NCI-H1105 treated with DMSO at 0.1 percent for 48 hours (cell line): ENCODE measurements at regions not wholly inside any gene's neighbourhood (a gene's known extent, or its start where the extent isn't known, plus 50 kb on each side); places are given as distances from the start of the nearest gene placed in this dataset.
"Not testable (repeated sequence)": the region's sequence is repeated elsewhere in the genome, so short reads cannot be mapped to it uniquely, and the experiment has no call there.

Experiments
- DNase-seq: peaks from one replicate; lab custom pipeline; 2025; lab: John Stamatoyannopoulos, UW

DNA sequence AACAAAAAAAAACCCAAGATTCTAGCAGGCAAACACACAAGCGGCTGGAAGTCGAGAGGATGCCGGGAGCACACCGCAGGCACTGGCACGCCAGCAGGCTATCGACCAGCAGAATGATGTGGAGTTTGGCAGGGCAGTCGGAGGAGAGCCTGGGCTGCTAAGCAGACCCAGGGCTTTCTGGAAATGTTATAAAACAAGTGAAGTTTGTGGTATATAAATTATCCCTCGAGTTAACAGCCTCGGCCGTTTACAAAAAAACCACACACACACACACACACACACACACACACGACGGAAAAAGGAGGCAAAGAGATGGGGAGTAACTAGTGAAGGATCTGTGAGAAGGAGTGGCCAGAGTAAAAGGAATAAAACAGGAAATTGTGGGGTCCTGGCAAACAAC, 87.2 kb upstream of the IVNS1ABP start:
- DNase-seq = no peak

DNA sequence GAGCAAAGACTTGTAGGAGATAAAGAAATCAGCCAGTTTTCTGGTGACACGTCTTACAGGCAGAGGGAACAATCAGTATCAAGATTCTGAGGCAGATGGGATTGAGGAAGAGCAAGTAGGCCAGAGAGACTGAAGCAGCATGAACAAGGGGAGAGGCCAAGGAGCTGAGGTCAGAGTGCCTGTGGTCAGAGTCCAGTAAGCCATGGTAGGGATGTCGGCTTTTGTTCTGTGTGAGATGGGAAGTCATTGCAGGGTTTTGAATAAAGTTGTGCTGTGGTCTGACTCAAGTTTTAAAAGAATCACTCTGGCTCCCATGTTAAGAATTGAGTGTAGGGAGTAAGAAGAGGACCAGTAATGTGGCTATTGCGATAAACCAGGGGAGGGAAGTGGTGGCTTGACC, 85.9 kb upstream of the IVNS1ABP start:
- no peak for DNase-seq

DNA sequence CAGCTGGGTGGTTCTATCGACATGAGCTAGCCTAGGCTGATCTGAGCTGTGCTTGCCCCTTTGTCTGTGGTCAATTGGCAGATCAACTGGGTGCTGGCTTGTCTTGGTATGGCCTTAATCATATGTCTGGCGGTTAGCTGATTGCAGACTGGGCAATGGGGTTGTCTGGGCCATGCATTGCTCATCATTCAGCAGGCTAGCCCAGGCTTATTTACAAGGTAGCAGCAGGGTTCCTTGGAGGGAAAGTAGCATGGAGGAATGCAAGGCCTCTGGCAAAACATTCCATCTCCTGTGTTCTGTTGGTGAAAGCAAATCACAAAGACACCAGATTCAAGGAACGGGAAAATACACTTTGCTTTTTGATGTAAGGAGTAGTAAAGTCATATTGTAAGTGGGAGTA, 84.0 kb upstream of the IVNS1ABP start:
- no peak for DNase-seq

DNA sequence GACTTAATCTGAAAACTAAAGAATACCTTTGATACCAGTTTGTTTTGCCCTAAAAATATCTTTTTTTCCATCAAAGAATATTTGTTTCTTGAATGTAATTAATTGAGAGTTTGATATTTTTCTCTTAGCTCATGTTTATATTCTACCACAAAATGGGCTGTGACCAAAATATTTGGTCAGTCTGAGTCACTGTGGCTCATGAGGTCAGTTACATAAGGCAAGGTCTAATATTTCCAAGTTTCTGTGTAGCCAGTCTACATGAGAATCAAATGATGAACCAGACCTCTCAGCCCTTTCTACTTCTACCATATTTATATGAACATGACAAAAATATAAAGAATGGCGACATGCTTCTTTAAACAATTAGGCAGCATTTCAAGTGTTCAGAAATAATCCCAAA, 83.0 kb upstream of the IVNS1ABP start:
- DNase-seq = no peak

DNA sequence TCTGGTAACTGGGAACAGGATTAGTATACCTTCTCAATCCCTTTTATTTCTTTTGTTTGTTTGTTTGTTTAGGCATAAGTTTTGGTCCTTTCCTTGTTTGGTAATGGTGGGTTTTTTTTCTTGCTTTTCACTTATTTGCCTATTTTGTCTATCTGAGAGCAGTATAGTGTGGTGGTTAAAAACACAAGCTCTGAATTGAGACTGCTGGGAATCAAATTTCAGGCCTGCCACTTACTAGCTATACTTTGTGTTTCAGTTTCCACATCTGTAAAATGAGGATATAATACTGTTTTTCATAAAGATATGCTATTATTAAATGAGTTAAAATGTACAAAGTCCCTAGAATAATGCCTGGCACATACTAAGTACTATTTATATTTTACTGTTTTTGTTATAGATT, 81.6 kb upstream of the IVNS1ABP start:
- DNase-seq = no peak

DNA sequence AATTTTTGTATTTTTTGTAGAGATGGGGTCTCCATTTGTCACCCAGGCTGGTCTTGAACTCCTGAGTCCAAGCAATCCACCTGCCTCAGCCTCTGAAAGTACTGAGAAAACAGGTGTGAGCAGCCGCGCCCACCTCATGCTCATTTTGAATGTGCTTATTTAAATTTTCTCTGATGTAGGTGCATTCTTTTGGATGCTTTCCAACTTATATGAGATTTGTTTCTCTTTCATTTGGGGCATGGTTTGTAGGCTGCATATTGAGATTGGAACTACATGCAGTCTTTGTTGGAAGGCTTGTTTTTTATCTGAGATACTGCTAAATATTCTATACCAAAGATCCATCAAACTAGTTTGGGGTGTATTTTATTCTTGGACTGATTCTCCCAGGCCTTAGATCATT, 81.0 kb upstream of the IVNS1ABP start:
- no peak for DNase-seq

DNA sequence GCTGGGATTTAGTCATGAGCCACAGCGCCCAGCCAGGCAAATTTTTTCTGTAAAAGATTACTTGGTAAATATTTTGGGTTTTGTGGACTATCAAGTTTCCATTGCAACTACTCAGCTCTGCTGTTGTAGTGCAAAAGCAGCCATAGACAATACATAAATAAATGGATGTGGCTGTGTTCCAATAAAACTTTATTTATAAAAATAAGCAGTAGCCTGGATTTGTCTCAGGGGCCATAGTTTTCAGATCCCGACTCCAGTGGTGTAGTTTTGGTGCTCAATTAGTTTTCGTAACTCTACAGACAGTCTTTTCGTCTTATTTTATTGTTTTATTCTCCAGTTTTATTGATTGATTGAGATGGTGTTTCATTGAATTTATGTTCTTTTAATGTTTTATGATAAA, 80.1 kb upstream of the IVNS1ABP start:
- no peak for DNase-seq

DNA sequence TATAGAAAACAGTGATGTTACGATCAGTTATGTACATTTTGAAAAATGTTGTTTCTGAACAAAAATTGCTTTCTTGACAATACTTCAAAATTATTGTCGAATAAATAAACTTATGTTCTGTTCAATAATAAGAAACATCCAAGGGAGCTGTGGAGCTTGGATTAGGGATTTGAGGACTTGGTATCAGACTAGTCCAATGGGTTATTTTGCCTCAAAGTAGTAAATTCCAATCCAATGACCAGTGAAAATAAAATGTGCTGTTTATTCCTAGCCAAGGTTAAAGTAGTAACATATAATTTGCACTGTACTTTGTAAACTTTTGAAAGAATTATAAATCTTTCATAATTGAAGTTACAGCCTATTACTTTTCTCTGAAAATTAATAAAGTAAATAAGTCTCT, 79.1 kb upstream of the IVNS1ABP start:
- no peak for DNase-seq

DNA sequence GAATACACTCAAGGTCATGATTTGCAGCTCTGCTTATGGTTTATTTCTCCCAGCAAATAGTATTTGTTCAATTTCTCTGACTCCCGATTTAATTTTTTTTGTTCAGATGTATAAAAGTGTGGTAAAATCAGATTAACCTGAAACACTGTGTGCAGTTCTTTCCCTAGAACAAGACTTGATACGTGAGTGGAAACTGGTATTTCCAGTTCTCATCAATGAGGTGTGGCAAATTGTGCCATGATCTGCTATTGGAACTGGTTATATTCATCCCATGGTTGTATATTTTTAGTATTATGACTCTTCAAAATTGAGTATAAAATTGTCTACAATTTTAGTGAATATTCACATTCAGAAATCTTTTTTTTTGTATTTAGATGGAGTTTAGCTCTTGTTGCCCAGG, 76.8 kb upstream of the IVNS1ABP start:
- DNase-seq = no peak

DNA sequence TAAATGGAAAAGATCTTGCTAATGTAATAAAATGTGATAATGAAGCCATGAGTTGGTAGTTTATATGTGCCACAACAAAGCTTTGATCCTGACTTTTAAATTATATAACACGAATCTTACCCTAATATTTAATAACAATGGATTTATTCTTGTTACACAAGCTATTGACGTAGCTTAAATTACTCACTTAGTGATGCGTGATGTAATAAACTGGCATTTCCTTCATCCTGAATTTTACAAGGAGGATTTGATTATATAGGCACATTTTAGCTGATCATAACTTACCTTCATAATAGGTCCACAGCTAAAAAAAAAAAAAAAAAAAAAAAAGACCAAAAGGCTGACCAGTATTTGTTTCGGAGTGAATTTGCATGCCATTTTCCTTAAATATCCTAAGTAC, 76.2 kb upstream of the IVNS1ABP start:
- DNase-seq = no peak

DNA sequence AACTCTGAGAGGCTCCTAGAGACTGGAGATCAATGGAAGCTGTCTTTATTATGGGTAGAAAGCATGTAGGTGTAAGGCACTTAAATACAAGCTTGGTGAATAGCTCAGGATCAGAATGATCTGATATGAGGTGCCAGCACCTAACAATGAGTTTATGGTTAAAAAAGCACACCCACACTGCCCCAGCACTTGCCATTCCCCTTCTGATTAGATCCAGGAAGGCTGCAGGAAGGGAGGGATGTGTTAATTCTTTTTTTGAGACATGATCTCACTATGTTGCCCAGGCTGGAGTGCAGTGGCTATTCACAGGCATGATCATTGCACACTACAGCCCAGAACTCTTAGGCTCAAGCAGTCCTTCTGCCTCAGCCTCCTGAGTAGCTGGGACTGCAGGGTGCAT, 71.8 kb upstream of the IVNS1ABP start:
- no peak for DNase-seq

DNA sequence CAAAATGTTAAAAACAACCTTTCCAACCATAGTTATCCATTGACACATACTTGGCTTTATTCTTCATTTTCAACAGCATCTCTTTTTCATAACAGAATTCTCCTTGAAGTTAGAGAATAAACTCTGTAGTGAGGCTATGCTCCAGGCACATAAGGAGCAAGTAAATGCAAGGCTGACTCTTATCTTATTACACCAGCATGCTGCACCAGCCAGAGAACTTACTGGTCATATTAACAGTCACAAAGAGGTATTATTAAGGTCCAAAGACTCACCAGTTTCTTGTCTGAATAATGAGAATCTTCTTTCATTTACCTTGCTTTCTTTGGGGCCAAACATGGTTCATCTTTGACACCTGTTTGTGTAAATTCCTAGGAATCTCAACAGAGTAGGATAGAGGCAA, 71.3 kb upstream of the IVNS1ABP start:
- no peak for DNase-seq

DNA sequence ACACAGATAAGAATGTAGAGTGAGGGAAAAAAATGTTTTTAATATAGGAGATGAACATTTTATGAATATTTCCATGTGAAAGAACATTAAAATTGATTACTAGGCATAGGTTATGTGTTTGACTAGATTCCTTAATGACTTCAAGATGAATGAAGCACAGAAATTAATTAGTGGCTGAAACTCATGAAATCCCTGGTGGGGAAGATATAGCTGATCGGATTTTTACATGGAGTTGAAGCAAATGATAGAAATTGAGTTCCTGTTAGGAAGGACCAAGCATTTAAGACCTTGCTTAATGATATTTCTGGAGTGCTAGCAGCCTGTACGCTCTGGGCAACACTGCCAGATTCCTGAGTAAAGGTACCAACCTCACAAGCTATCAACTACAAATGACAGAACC, 68.9 kb upstream of the IVNS1ABP start:
- no peak for DNase-seq

DNA sequence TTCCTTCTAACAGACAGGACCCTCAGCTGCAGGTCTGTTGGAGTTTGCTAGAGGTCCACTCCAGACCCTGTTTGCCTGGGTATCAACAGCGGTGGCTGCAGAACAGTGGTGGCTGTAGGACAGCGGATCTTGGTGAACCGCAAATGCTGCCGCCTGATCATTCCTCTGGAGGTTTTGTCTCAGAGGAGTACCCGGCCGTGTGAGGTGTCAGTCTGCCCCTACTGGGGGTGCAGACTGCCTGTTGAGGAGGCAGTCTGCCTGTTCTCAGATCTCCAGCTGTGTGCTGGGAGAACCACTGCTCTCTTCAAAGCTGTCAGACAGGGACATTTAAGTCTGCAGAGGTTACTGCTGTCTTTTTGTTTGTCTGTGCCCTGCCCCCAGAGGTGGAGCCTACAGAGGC, 66.8 kb upstream of the IVNS1ABP start:
- DNase-seq = not testable (repeated sequence)

DNA sequence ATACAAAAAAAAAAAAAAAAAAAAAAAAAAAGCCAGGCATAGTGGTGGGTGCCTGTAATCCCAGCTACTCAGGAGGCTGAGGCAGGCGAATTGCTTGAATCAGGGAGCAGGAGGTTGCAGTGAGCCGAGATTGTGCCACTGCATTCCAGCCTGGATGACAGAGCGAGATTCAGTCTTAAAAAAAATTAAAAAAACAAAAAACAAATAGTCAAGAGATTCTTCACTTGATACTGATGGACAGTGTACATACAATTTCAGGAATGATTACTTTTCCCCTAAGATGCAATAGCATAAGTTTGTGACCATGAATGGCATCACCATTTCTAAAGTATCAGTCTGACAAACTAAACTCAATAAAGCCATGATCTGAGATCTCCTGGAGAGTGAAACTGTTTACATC, 60.8 kb upstream of the IVNS1ABP start:
- no peak for DNase-seq

DNA sequence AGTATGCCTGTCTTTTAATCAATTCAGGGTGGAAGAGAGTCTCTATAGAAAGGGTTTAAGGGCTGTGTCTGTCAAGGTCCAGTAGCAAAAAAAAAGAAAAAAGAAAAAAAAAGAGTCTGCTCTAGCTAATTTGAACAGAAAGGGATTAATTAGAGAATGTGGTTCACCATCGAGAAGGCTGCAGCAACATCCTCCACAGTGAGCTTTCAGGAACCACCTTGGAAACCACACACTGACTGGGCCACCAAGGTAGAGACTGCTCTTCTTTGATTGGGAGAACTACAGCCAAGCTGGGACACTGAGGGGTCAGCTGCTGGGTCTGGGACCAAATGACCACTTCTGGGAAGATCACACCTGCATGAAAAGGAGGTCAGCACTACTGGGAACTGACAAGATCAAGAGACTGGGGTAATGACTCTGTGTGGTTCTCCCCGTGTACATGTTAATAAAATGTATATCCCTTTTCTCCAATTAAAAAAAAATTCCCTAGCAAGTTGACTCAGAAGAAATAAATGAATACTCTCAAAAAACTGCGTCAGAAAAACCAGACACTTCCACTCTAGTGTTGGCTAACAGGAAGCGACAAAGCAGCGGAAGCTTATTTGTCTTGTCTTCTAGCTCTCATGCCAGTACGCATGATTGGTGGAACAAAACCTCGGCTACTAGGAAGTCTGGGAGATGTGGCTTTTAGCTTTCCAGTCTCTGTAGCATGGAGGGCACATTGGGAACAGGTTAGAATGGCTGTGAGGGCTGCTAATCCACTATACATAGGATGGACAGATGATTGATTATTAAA, 60.0 kb upstream of the IVNS1ABP start:
- DNase-seq = no peak

DNA sequence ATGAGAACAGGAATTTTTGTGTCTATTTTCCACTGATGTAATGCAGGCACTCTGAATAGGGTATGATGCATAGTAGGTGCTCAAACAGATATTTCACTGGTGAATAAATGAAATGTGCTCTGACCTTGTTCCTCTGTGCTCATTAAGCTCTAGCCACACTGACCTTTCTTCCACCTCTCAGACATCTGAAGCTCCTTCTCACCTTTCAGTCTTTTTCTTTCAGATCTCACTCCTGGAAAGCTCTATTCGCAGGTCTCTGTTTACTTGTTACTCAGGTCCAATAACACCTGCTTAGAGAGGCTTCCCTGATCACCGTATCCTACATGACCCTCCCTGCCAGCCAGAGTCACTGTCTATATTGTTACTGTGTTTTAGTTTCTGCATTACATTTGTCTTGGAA, 59.2 kb upstream of the IVNS1ABP start:
- no peak for DNase-seq

DNA sequence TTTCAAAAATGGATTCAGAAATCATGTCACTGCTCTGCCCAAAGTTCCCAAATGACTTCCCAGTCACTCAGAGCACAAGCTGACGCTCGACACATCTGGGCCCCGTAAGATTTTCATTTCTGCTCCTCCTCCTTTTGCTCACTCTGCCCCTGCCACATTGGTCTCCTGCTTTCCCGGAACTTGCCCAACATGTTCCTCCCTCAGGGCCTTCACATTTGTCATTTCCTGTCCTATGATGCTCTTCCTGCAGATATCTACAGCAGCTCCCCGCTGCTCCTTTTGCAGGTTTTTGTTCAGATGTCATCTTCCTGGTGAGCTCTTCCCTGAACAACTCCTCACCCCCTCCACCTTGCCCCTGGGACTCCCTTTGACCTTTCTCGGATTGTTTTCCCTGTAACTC, 58.5 kb upstream of the IVNS1ABP start:
- no peak for DNase-seq

DNA sequence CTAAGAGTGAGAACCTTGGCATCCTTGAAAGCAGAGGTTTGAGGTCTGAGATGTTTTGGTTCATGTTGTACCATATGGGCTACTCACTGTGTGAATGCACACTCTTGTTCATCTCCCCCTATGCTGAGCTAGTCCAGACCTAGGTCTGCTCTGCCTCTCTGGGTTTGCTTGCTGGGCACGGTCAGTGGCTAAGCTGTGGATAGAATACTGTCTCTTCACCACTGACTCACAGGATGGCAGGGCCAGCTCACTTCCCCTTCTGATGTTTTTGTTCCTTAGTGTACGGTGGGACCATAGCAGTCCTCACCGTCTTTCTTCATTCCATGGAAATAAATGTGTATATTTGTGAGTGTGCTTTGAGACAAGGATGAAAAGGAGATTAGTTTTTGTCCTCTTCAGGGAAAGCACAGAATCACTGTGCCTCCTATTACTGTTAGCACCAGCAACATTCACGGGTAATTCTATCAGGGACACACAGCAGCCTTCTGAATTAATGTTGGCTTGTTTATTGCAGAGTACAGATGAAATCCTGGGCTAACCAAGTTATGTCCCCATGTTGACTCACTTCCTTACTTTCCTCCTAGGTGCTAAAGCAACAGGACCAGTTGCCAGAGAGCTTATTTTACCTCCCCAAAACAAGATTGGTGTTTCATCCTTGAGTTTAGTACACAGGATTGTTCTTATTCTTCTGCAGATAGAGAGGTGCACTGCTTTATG, 56.9 kb upstream of the IVNS1ABP start:
- no peak for DNase-seq

DNA sequence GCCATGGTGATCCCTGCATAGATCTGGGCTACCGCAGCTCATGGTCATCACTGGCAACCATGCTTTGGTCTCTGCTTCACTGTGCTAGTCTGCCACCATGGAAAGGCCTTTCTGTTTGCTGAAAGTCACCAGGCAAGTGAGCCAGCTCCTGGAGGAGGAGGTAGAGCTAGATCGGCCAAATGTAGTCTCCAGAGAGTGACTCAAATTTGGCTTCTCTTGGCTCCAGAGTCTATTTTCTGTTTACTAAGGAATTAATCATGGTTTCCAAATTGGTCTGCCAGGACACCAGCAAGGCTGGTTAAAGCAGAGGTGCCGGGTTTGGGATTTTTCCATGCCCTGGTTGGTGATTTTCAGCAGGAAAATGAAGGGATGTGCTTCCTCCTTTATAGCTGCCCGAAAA, 52.7 kb upstream of the IVNS1ABP start:
- no peak for DNase-seq

DNA sequence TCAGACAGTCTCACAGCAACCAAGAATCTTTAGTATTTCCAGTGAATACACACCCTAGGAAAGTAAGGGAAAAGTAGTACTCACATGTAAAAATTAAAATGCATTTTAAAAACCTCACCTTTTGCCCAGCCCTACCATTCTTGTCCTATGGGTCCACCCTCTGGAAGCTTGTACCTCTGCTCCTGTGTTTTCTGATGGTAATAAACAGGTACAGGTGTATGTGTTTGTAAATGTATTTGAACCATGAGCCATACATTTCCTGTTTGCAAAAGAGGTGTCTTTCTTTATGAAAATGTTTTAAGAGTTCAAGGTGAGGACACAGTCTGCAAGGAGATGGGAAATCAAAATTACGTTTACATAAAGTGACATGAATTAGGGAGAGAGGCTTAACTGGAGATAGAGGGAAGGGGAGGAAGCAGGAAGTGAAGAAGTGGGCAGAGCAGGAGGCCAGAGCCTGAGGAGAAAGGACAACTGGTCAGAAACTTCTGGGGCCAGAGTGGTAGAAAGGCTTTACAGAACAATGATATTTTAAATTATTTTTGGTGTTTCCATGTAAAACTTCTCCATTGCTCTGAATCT, 52.0 kb upstream of the IVNS1ABP start:
- DNase-seq = no peak

DNA sequence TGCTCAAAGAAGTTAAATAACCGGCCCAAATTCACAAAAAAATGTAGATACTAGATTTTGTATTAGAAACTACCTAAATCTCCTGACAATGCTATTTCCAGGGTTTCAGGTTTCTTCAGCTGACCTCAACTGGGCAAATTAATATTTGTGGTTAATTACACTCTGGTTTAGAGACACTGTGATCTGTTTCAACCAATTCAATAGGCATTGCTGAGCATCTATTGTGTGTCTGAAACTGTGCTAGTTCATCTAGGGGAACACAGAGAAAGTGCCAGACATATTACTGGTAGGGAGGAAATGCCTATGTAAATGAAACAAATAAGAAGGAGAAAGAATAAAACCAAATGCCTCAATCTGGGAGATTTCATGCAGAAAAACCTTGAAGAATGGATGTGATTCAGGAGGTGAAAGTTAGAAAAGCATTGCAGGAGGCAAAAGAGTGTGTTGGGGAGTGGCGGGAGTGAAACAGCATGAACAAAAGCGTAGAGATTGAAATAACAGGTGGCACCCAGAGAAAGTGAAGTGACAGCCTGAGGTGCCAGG, 51.3 kb upstream of the IVNS1ABP start:
- no peak for DNase-seq

DNA sequence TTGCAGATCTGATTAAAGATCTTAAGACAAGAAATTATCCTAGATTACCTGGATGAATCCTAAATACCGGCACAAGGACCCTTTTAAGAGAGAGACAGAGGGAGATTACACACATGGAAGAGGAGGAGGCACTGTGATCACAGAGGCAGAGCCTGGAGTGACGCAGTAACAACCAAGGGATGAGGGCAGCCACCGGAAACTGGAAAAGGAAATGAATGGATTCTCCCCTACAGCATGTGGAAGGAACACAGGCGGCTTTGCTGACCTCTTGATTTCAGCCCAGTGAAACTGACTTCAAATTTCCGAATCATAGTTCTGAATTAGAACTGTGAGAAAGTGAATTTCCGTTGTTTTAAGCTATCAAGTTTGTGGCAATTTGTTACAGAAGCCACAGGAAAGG, 50.2 kb upstream of the IVNS1ABP start:
- DNase-seq = no peak
